NCI-H2081 (cell line): ENCODE measurements at regions not wholly inside any gene's neighbourhood (a gene's known extent, or its start where the extent isn't known, plus 50 kb on each side); places are given as distances from the start of the nearest gene placed in this dataset.
"Not testable (repeated sequence)": the region's sequence is repeated elsewhere in the genome, so short reads cannot be mapped to it uniquely, and the experiment has no call there.

Source experiments
- DNase-seq, 2 experiments: peaks; one replicate each; lab custom pipeline; 2025; lab: John Stamatoyannopoulos, UW

GRCh38 chr2:144669196-144669987 is 149.5 kb upstream of the ZEB2 start:
- DNase-seq, result no peak

GRCh38 chr2:144668493-144669110 is 148.7 kb upstream of the ZEB2 start:
- no peak for DNase-seq

DNA sequence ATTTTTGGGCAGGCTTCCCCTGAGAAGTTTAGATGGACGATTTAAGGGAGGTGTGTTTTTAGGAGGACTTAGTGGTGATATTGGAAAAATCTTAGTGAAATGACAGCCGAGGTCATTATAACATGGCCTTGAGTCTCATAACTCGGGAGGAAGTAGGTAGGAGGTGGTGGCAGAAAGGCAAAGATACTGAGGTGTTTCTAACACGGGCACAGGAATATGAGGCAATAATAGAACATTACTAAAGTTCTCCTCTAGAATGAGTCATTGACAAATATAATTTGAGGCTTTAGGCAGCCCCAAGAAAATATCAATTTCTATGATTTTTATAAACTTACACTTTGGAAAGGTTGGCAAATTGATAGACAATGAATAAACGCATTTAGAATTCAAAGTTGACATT is 146.1 kb upstream of the ZEB2 start:
- DNase-seq, result no peak

GRCh38 chr2:144663207-144663606 is 143.3 kb upstream of the ZEB2 start:
- no peak for DNase-seq

DNA sequence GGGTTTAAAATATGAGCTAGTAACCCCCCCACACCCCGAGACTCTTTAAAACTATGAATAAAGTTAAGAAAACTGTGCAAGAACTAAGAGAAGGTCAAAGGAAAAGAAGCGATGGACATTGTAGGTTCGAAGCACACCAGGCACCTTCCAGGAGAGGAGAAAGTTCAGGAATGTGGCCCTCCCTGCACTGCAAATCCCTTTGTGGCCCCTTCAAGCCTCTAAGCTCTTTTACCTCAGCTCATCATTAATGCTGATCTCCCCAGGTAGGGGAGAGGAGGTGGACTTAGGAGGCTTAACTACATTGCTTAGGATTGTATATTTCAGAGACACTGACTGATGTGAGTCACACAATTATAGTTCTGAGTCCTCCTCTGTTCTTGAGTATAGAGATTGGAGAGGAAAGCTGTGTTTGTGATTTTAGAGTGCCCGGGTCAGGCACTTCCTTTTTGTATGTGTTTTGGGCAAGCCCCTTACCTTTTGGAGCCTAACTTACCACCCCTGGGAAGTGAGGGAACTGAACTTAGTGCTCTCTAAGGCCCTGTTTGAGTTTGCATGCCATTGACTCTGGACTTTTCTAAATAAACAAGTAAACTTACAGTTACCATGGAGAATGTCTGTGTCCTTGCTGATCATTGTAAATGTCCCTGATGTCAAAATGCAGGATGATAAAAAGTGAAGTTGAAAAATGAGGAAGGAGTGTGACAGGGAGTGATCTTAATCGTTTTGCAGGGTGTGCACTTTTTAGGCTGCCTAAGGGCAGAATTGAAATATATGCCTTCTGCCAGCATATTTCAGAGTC is 140.8 kb upstream of the ZEB2 start:
- DNase-seq, result no peak

- no peak for DNase-seq
These were observed 139.9 kb upstream of the ZEB2 start for GRCh38 chr2:144659731-144660275.

- peak in 1 of 2 experiments; percentile 54 for DNase-seq
These were observed 134.6 kb upstream of the ZEB2 start for GRCh38 chr2:144654523-144654922.

DNA sequence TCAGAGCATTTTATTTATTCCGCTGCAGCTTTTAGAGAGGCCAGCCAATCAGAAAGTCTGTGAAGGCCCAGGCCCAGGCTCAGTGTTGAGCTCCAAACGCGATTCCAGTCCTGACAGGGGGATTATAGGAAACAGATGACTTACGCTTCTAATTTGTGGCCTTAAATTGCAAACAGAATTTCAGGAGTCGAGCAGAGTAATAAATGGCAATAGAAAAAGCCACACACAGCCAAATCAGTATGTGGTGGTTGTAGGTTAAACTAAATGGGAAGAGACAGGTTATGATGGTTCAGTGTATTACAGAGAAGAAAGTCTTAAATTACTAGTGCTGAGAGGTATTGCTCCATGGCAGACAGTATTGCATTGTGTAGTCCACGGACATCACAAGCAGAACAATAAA is 131.0 kb upstream of the ZEB2 start:
- DNase-seq, result no peak

DNA sequence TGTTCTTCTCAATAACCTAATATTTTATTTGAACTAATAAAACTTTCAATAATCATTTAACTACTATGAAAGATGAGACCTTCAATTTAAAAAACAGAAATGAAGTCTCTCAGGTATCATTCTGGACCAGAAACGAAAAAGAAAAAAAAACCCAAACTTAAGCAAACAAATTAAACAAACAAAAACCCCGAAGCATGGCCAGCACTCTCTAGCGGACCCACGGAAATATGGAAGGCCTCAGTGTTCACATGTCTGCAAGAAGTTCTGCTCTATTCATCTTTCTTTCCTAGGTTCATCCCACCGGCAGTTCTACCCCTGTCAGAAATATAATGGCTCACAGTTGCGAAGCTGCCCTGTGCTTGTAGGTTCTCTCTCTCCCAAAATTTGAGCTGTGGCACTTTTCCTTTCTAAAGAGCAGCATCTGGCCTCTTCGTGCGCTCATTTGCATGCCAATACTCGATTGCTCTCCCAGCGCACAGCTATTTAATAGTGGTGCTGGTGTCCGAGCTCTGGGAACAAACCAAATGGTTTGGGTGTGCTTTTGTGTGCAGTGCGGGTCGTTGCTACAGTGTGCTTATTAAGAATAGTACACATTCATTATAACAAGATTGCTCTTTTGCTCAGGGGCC is 129.0 kb upstream of the ZEB2 start:
- no peak for DNase-seq

- no peak for DNase-seq
These were observed 125.3 kb upstream of the ZEB2 start for GRCh38 chr2:144645083-144645778.

- no peak for DNase-seq
These were observed 124.6 kb upstream of the ZEB2 start for GRCh38 chr2:144644549-144644948.

GRCh38 chr2:144643537-144644336 is 123.8 kb upstream of the ZEB2 start:
- no peak for DNase-seq

DNA sequence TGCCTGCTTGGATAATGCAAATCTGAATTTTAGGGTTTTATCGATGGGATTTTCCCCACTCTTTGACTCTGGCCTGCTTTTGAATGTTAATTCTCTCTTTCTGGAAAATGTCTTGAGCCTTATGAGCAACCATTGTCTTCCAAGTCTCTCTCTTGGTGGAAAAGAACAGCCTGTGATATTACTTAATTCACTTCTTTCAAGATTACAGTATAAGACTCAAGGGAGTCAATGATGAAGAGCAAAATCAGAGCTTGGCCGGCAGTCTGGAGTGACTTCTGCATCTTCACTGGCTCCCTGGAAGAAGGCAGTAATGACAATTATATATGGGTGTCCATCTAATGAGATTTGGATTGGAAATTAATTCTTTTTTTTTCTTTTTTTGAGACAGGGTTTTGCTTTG is 122.9 kb upstream of the ZEB2 start:
- no peak for DNase-seq

GRCh38 chr2:144642131-144642530 is 122.2 kb upstream of the ZEB2 start:
- DNase-seq, result no peak

GRCh38 chr2:144638250-144638649 is 118.3 kb upstream of the ZEB2 start:
- DNase-seq, result not testable (repeated sequence)

GRCh38 chr2:144636860-144637259 is 116.9 kb upstream of the ZEB2 start:
- DNase-seq, result not testable (repeated sequence)

GRCh38 chr2:144632809-144633208 is 112.9 kb upstream of the ZEB2 start:
- no peak for DNase-seq

GRCh38 chr2:144631636-144632035 is 111.7 kb upstream of the ZEB2 start:
- DNase-seq, result no peak

GRCh38 chr2:144630459-144631215 is 110.7 kb upstream of the ZEB2 start:
- DNase-seq, result no peak

DNA sequence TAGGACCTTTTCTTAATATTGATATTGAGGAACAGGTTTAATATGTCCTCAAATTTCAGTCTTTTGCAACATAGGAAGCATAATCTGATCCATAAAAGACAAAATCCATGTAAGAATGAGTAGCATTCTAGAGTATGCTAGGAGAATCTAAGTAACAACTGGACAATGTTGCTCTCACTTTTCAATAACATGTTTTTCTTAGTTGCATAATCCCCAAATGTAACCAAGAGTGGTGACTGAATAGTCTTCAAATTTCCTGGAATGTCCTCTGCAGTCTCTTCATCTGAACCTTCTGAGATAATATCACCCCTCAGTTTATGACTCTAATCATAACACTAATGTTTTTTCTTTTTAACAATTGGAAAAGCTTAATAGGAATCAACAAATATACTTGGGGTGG is 110.0 kb upstream of the ZEB2 start:
- DNase-seq, result no peak
